ENCODE measurements at regions not wholly inside any gene's neighbourhood (a gene's known extent, or its start where the extent isn't known, plus 50 kb on each side); places are given as distances from the start of the nearest gene placed in this dataset.

DNA sequence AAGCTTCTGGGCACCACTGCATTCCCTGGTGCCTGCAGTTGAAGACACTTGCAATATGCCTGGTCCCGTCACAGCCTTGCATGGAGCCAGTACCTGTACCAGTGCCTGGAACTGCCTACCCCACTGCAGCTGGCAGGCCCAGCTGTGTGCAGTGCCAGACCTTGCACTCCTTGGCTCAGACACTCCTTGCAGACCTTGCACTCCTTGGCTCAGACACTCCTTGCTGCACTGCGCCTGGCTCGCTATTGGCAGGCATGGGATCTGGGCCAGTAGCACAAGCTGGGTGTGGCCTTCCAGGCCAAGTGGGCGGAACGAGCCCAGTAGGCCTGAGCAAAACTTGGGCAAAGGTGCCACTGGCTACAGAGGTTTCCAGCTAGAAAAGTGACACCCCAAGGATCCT, 1189.1 kb downstream of the GRIK2 start (continued):
- TF ChIP-seq TAF9B (IDR thresholded peaks at IDR 0.05; ENCODE audit: partially characterized antibody) (no peak), RCOR1 (IDR thresholded peaks at IDR 0.05; ENCODE audit: borderline replicate concordance in 1 of 2, low read depth in 2 of 2, low read length in 2 of 2) (no peak)

DNA sequence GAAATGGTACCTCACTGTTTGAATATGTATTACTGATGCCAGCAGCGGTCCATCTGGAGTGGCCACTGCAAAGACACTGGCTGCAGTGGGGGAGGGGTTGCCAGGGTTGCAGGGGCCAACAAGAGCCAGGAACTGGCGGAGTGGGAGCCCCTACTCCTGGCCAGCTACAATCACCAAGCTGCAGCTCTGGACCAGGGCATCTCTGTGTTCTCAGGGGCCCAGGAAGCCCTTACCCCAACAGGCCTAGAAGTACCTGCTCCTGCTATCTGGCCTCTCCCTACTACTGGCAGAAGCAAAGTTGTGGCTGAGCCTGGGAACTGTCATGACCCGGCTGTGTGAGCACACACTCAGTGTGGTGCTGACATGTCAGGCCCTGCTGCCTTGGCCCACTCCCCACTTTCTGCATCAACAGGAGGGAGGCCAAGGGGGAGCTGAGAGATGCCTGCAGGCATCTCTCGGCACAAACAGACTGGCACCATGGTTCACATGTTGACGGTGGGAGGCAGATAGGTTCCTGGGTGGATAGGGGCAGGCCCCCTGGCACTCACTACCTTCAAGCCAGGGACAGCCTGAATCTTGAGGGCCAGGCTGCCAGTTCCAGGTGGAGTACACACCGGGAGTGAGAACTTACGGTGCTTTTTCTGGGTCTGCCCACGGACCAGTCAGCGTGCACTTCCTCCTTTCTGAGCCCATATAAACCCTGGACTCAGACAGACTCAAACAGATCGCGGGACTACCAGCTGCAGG, 1188.0 kb downstream of the GRIK2 start:
- TF ChIP-seq SP1 (CRISPR knock-in tag; IDR thresholded peaks at IDR 0.05) = no peak
- TF ChIP-seq TEAD4 (IDR thresholded peaks at IDR 0.05; ENCODE audit: low read length) = no peak
- TF ChIP-seq TEAD4 (CRISPR knock-in tag; IDR thresholded peaks at IDR 0.05; ENCODE audit: borderline replicate concordance) = no peak
- TF ChIP-seq RBM15 (IDR thresholded peaks at IDR 0.05; ENCODE audit: insufficient read depth, low read length) = no peak
- no peak for TF ChIP-seq ARID1B (IDR thresholded peaks at IDR 0.05)
- TF ChIP-seq ZNF764 (CRISPR knock-in tag; IDR thresholded peaks at IDR 0.05; ENCODE audit: low read depth) = no peak
- TF ChIP-seq ZNF347 (CRISPR knock-in tag; IDR thresholded peaks at IDR 0.05; ENCODE audit: low read depth) = no peak
- TF ChIP-seq, protein P1, sequence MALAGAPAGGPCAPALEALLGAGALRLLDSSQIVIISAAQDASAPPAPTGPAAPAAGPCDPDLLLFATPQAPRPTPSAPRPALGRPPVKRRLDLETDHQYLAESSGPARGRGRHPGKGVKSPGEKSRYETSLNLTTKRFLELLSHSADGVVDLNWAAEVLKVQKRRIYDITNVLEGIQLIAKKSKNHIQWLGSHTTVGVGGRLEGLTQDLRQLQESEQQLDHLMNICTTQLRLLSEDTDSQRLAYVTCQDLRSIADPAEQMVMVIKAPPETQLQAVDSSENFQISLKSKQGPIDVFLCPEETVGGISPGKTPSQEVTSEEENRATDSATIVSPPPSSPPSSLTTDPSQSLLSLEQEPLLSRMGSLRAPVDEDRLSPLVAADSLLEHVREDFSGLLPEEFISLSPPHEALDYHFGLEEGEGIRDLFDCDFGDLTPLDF (CRISPR knock-in tag; IDR thresholded peaks at IDR 0.05) = no peak
- TF ChIP-seq ZNF589 (CRISPR knock-in tag; IDR thresholded peaks at IDR 0.05; ENCODE audit: low read depth) = no peak
- no peak for TF ChIP-seq MCM2 (IDR thresholded peaks at IDR 0.05; ENCODE audit: low read depth)
- no peak for TF ChIP-seq MTA2 (IDR thresholded peaks at IDR 0.05; ENCODE audit: low read depth)
- TF ChIP-seq, protein P2, sequence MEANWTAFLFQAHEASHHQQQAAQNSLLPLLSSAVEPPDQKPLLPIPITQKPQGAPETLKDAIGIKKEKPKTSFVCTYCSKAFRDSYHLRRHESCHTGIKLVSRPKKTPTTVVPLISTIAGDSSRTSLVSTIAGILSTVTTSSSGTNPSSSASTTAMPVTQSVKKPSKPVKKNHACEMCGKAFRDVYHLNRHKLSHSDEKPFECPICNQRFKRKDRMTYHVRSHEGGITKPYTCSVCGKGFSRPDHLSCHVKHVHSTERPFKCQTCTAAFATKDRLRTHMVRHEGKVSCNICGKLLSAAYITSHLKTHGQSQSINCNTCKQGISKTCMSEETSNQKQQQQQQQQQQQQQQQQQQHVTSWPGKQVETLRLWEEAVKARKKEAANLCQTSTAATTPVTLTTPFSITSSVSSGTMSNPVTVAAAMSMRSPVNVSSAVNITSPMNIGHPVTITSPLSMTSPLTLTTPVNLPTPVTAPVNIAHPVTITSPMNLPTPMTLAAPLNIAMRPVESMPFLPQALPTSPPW (CRISPR knock-in tag; IDR thresholded peaks at IDR 0.05) = no peak
- TF ChIP-seq ZNF239 (CRISPR knock-in tag; IDR thresholded peaks at IDR 0.05) = no peak
- TF ChIP-seq KLF6 (CRISPR knock-in tag; IDR thresholded peaks at IDR 0.05; ENCODE audit: borderline replicate concordance) = no peak
- TF ChIP-seq, protein P3, sequence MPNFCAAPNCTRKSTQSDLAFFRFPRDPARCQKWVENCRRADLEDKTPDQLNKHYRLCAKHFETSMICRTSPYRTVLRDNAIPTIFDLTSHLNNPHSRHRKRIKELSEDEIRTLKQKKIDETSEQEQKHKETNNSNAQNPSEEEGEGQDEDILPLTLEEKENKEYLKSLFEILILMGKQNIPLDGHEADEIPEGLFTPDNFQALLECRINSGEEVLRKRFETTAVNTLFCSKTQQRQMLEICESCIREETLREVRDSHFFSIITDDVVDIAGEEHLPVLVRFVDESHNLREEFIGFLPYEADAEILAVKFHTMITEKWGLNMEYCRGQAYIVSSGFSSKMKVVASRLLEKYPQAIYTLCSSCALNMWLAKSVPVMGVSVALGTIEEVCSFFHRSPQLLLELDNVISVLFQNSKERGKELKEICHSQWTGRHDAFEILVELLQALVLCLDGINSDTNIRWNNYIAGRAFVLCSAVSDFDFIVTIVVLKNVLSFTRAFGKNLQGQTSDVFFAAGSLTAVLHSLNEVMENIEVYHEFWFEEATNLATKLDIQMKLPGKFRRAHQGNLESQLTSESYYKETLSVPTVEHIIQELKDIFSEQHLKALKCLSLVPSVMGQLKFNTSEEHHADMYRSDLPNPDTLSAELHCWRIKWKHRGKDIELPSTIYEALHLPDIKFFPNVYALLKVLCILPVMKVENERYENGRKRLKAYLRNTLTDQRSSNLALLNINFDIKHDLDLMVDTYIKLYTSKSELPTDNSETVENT (CRISPR knock-in tag; IDR thresholded peaks at IDR 0.05) = no peak
- no peaks in the 10 kb centered on the region for H3K9me3 ChIP-seq (replicated peaks; ENCODE audit: control insufficient read depth, insufficient read depth, low read depth, low read length)
- H3K4me1 ChIP-seq (replicated peaks in 1 of 2; ENCODE audit: control insufficient read depth in 2 of 2, insufficient read depth in 2 of 2, low read length in 2 of 2) = no peaks in the 10 kb centered on the region
- H3K4me3 ChIP-seq = no peak overlapping the region
- POLR2A ChIA-PET = no interaction called here
- 0% methylated on average over 8 of the region's 11 CpGs for WGBS (ENCODE audit: insufficient coverage, low coverage, missing lambda C conversion rate)
- no peaks in the 10 kb centered on the region for H3K27me3 ChIP-seq (ENCODE audit: control insufficient read depth in 2 of 2, insufficient read depth in 2 of 2, low read length in 2 of 2)
- H3K4me2 ChIP-seq (ENCODE audit: insufficient read depth, low read length) = no peak overlapping the region
- intact Hi-C loops (cut with micrococcal nuclease) = no loop called here
- ATAC-seq (no peak), DNase-seq (ENCODE audit: extremely low read depth in 1 of 4, low spot score in 3 of 4) (no peak), FAIRE-seq (no peak)
- no peak overlapping the region for H3K27ac ChIP-seq (ENCODE audit: extremely low read depth, low read depth, low read length)
- no peaks in the 10 kb centered on the region for H3K9me1 ChIP-seq (ENCODE audit: control insufficient read depth, insufficient read depth, low read length)
- in situ Hi-C loops (cut with MboI) = no loop called here
- no peak overlapping the region for H2AFZ ChIP-seq (ENCODE audit: low read depth, low read length)
- no peaks in the 10 kb centered on the region for H3K36me3 ChIP-seq (ENCODE audit: control insufficient read depth, insufficient read depth, low read length)
- no peak overlapping the region for H3K9ac ChIP-seq (ENCODE audit: insufficient read depth in 1 of 2, low read depth in 2 of 2, low read length in 2 of 2)
- no peaks in the 10 kb centered on the region for H4K20me1 ChIP-seq (replicated peaks; ENCODE audit: control insufficient read depth, insufficient read depth, low read length)
- no TSS peak for BruUV-seq (replicated peaks)
- CTCF ChIA-PET (ENCODE audit: low intra/inter-chr PET ratio) = no interaction called here
- H3K79me2 ChIP-seq (ENCODE audit: control insufficient read depth, insufficient read depth, low read length) = no peaks in the 10 kb centered on the region
